NCI-H2227 (cell line): ENCODE measurements at regions not wholly inside any gene's neighbourhood (a gene's known extent, or its start where the extent isn't known, plus 50 kb on each side); places are given as distances from the start of the nearest gene placed in this dataset.
A peak's percentile ranks its signal among the peaks of the same experiment; 100 is the strongest.
"Not testable (repeated sequence)": the region's sequence is repeated elsewhere in the genome, so short reads cannot be mapped to it uniquely, and the experiment has no call there.

Experiments
- DNase-seq: peaks from one replicate; lab custom pipeline; 2025; ENCODE audit not compliant: unreplicated experiment; lab: John Stamatoyannopoulos, UW

- DNase-seq, result no peak
Measured at GRCh38 chr7:67608806-67609205, 612.2 kb downstream of the TYW1 start.

- no peak for DNase-seq
Measured at GRCh38 chr7:67610897-67611296, 614.3 kb downstream of the TYW1 start.

GRCh38 chr7:67614843-67615242 is 618.2 kb downstream of the TYW1 start:
- DNase-seq, result no peak

- DNase-seq, result no peak
Measured at GRCh38 chr7:67616517-67616916, 619.9 kb downstream of the TYW1 start.

- no peak for DNase-seq
Measured at GRCh38 chr7:67618556-67619162, 622.0 kb downstream of the TYW1 start.

- DNase-seq, result no peak
Measured at GRCh38 chr7:67619175-67619574, 622.5 kb downstream of the TYW1 start.

- DNase-seq, result no peak
Measured at GRCh38 chr7:67620216-67620933, 623.7 kb downstream of the TYW1 start.

- DNase-seq, result no peak
Measured at GRCh38 chr7:67621704-67622103, 625.1 kb downstream of the TYW1 start.

- peak; percentile 80 for DNase-seq
Measured at GRCh38 chr7:67625257-67625737, 628.7 kb downstream of the TYW1 start.

GRCh38 chr7:67631476-67631875 is 634.8 kb downstream of the TYW1 start:
- DNase-seq, result no peak

- DNase-seq, result no peak
Measured at GRCh38 chr7:67635271-67635670, 638.6 kb downstream of the TYW1 start.

GRCh38 chr7:67636348-67637022 is 639.9 kb downstream of the TYW1 start:
- DNase-seq, result no peak

- DNase-seq, result no peak
Measured at GRCh38 chr7:67637023-67637358, 640.4 kb downstream of the TYW1 start.

GRCh38 chr7:67642542-67642941 is 645.9 kb downstream of the TYW1 start:
- not testable (repeated sequence) for DNase-seq

GRCh38 chr7:67644151-67644550 is 647.5 kb downstream of the TYW1 start:
- no peak for DNase-seq

GRCh38 chr7:67652937-67653336 is 656.3 kb downstream of the TYW1 start:
- DNase-seq, result no peak

- DNase-seq, result no peak
Measured at GRCh38 chr7:67653856-67654454, 657.3 kb downstream of the TYW1 start.

GRCh38 chr7:67654642-67655041 is 658.0 kb downstream of the TYW1 start:
- no peak for DNase-seq

- DNase-seq, result no peak
Measured at GRCh38 chr7:67655168-67655567, 658.5 kb downstream of the TYW1 start.

- DNase-seq, result no peak
Measured at GRCh38 chr7:67659091-67659490, 662.5 kb downstream of the TYW1 start.

- no peak for DNase-seq
Measured at GRCh38 chr7:67662804-67663203, 666.2 kb downstream of the TYW1 start.

GRCh38 chr7:67663644-67664043 is 667.0 kb downstream of the TYW1 start:
- DNase-seq, result no peak
